ENCODE measurements at regions not wholly inside any gene's neighbourhood (a gene's known extent, or its start where the extent isn't known, plus 50 kb on each side); places are given as distances from the start of the nearest gene placed in this dataset.

DNA sequence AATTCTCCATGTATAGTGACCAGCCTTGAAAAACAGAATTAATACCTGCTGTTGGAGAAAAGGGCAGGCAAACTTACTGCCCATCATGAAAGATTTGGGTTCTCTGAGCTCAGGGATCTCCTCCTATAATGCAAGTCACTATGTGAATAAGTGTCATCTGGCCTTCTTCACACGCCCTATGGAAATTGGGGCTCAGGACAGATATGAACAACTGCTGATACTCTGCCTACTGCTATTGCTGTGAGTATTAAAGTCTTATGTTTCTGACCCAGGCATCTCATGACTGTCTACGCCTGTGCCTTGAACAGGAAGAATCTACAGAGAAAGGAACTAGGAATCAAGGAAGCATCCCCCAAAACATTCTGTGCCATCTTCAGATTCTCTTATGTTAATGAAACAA is 226.1 kb downstream of the SOD2 start:
- intact Hi-C loops (cut with DNase I; ENCODE audit: low total_unique reads) = no loop called here
- Histone ChIP-seq H3K4me3 (no peak overlapping the region), H3K36me3 (no peaks in the 10 kb centered on the region), H3K27me3 (no peaks in the 10 kb centered on the region), H3K4me1 (no peaks in the 10 kb centered on the region), H3K27ac (no peak overlapping the region), H3K9me3 (no peaks in the 10 kb centered on the region)
- no peak for DNase-seq
- no peak for TF ChIP-seq POLR2A (IDR thresholded peaks at IDR 0.05)
- TF ChIP-seq, protein P1, sequence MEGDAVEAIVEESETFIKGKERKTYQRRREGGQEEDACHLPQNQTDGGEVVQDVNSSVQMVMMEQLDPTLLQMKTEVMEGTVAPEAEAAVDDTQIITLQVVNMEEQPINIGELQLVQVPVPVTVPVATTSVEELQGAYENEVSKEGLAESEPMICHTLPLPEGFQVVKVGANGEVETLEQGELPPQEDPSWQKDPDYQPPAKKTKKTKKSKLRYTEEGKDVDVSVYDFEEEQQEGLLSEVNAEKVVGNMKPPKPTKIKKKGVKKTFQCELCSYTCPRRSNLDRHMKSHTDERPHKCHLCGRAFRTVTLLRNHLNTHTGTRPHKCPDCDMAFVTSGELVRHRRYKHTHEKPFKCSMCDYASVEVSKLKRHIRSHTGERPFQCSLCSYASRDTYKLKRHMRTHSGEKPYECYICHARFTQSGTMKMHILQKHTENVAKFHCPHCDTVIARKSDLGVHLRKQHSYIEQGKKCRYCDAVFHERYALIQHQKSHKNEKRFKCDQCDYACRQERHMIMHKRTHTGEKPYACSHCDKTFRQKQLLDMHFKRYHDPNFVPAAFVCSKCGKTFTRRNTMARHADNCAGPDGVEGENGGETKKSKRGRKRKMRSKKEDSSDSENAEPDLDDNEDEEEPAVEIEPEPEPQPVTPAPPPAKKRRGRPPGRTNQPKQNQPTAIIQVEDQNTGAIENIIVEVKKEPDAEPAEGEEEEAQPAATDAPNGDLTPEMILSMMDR (IDR thresholded peaks at IDR 0.05) = no peak

DNA sequence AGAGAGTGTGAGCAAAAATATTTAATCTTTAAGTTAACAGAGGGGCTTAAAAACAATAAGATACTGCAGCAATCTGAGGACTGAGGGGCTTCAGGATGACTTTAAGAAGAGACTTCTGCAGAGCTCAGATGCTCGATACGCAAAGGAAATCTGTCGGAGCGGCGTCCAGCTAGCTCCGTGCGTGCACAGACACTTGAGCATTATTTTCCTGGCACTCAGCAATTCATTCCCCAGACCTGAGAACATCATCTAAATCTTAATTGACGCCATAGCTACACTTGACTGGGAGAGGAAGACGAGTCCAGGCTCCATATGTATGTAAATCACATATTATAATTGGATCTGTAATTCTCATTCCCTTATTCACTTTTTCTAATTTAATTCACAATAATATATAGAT is 228.2 kb downstream of the SOD2 start:
- H3K27me3 ChIP-seq = no peaks in the 10 kb centered on the region
- intact Hi-C loops (cut with DNase I; ENCODE audit: low total_unique reads) = no loop called here
- no peaks in the 10 kb centered on the region for H3K36me3 ChIP-seq
- TF ChIP-seq, protein P1 (IDR thresholded peaks at IDR 0.05) = no peak
- TF ChIP-seq POLR2A (IDR thresholded peaks at IDR 0.05) = no peak
- H3K4me1 ChIP-seq = no peaks in the 10 kb centered on the region
- no peak overlapping the region for H3K4me3 ChIP-seq
- DNase-seq = no peak
- no peak overlapping the region for H3K27ac ChIP-seq
- H3K9me3 ChIP-seq = no peaks in the 10 kb centered on the region

DNA sequence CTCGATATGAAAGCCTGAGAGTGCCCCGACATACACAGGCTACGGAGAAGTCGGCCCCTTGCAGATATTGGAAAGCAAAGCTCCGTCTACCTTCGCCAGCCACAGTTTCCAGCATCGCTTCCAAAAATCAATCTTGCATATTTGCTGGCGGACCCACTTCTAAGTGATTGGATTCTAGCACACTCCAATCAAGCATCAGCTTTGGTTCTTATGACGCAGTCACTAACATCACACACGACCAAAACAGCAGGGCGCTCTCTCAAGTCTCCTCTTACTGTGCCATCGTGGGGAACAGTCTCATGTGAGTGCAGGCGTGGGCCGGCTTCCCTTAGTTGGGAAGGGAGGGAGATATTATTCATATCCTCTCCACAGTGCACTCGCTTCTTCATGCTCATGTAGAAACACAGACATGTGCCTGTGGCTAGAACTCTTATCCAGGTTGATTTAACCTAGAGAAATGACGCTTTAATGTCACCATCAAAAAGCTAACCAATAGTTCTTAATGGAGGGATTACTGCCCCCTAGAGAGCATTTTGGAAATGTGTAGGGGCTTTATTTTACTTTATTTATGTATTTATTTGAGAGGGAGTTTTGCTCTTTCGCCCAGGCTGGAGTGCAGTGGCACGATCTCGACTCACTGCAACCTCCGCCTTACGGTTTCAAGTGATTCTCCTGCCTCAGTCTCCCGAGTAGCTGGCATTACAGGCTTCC is 229.8 kb downstream of the SOD2 start:
- TF ChIP-seq, protein P1 (IDR thresholded peaks at IDR 0.05) = peak in 1 of 4 experiments; percentile 10
- TF ChIP-seq POLR2A (IDR thresholded peaks at IDR 0.05) = no peak
- Histone ChIP-seq H3K9me3 (no peaks in the 10 kb centered on the region), H3K36me3 (no peaks in the 10 kb centered on the region), H3K4me1 (no peaks in the 10 kb centered on the region), H3K27me3 (no peaks in the 10 kb centered on the region), H3K27ac (no peak overlapping the region), H3K4me3 (no peak overlapping the region)
- DNase-seq = no peak
- intact Hi-C loops (cut with DNase I; ENCODE audit: low total_unique reads) = no loop called here

DNA sequence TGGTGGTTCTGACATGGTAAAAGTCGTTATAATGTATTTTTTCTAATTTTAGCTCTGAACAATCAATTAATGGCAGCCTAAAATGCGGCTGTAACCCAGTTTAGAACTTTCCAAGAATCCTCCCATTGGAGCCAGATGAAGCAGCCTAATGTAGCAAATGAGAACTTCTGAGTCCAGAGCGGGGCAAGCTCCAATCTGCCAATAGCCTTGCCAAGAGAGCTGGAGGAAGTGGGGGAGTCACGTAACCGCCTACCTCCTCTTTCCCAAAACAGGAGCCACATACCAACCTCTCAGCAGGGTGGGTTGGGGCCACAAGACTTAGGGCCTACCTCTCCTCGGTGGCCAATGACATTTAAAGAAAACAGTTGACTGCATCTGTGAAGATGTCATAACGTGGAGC is 230.6 kb downstream of the SOD2 start:
- Histone ChIP-seq H3K27me3 (no peaks in the 10 kb centered on the region), H3K36me3 (no peaks in the 10 kb centered on the region), H3K4me3 (no peak overlapping the region), H3K27ac (no peak overlapping the region), H3K4me1 (no peaks in the 10 kb centered on the region), H3K9me3 (no peaks in the 10 kb centered on the region)
- intact Hi-C loops (cut with DNase I; ENCODE audit: low total_unique reads) = no loop called here
- TF ChIP-seq POLR2A (IDR thresholded peaks at IDR 0.05) = no peak
- TF ChIP-seq, protein P1 (IDR thresholded peaks at IDR 0.05) = no peak
- no peak for DNase-seq

DNA sequence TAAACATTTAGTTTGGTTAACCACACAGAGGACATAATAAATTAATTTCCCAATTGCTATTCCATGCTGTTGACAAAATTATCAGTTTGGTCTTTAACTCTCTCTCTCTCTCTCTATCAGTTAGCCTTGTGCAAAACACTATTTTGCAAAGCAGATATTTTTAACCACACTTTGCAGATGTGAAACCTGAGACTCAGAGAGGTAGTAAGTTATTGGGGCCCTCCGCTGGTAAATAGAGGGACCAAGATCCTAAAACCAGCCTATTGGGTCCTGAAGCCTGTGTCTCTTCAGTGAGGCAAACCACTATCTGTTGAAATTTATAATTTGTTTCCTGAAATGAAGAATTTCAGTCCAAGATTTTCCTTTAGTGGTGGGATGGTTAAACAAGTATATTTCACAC is 231.0 kb downstream of the SOD2 start:
- no peak overlapping the region for H3K4me3 ChIP-seq
- no peaks in the 10 kb centered on the region for H3K9me3 ChIP-seq
- H3K27me3 ChIP-seq = no peaks in the 10 kb centered on the region
- DNase-seq = no peak
- no peaks in the 10 kb centered on the region for H3K36me3 ChIP-seq
- no peaks in the 10 kb centered on the region for H3K4me1 ChIP-seq
- TF ChIP-seq, protein P1 (IDR thresholded peaks at IDR 0.05) = no peak
- TF ChIP-seq POLR2A (IDR thresholded peaks at IDR 0.05) = no peak
- intact Hi-C loops (cut with DNase I; ENCODE audit: low total_unique reads) = no loop called here
- no peak overlapping the region for H3K27ac ChIP-seq
